K562 (cell line): ENCODE measurements at regions not wholly inside any gene's neighbourhood (a gene's known extent, or its start where the extent isn't known, plus 50 kb on each side); places are given as distances from the start of the nearest gene placed in this dataset.

Source experiments
- ATAC-seq: fragments of 200-7000 bp; cut with Tn5 transposase; 3 replicates; pipeline ENCODE4 v1.9.1; 2020; ENCODE audit warnings: moderate library complexity
- BruUV-seq: library from RNA; stranded (reverse); fragments of 400-500 nt; replicated peaks from 2 replicates; lab custom pipeline; 2021; lab: Mats Ljungman, UMichigan
- CTCF ChIA-PET: fragments of 300-600 bp; formaldehyde crosslinking; extraction: SDS; loops from one replicate; lab custom pipeline; 2021; ENCODE audit warnings: low intra/inter-chr PET ratio; lab: Yijun Ruan, JAX
- POLR2A ChIA-PET: fragments of 300-600, 350-650 bp; sonication (Branson Sonifier 250); formaldehyde crosslinking; extraction: SDS; loops from one replicate; lab custom pipeline; 2021; ENCODE audit warnings: antibody characterized with exemption, inconsistent platforms; lab: Yijun Ruan, JAX
- DNase-seq, 4 experiments: peaks; one replicate each; pipeline versions ENCODE4 v3.0.0 to v3.0.0-alpha.2; 2011 to 2018; ENCODE audit warnings: low spot score in 3 of 4, mixed read lengths in 3 of 4; ENCODE audit errors: extremely low read depth in 1 of 4
- FAIRE-seq: peaks from 2 replicates; lab custom pipeline; 2011; peaks lifted over from hg19 to GRCh38; lab: Jason Lieb, UNC
- H2AFZ ChIP-seq: 2 replicates; pipeline ENCODE4 v1.6.0; 2011; ENCODE audit warnings: low read depth, low read length, control low read depth, inconsistent platforms
- H3K27ac ChIP-seq: fragments of 200-600 bp; 3 replicates; pipeline ENCODE4 v1.8.0; 2011; ENCODE audit warnings: low read depth, mild to moderate bottlenecking, control low read depth, inconsistent platforms, low read length, moderate library complexity, mixed read lengths; ENCODE audit errors: extremely low read depth
- H3K27me3 ChIP-seq, 2 experiments: fragments of 300-600 bp in 1 of 2; 2 replicates in 1 of 2; 3 replicates in 1 of 2; pipeline versions ENCODE4 v1.6.0 to v1.8.0; 2011; ENCODE audit warnings: inconsistent platforms in 2 of 2, low read length in 2 of 2, mild to moderate bottlenecking in 1 of 2, mixed read lengths in 1 of 2, moderate library complexity in 1 of 2; ENCODE audit not compliant: control insufficient read depth in 2 of 2, insufficient read depth in 2 of 2
- H3K36me3 ChIP-seq: fragments of 300-600 bp; 3 replicates; pipeline ENCODE4 v1.8.0; 2011; ENCODE audit warnings: mild to moderate bottlenecking, low read length, inconsistent platforms; ENCODE audit not compliant: control insufficient read depth, insufficient read depth
- H3K4me1 ChIP-seq, 2 experiments: fragments of 200-600 bp in 1 of 2; replicated peaks in 1 of 2; 2 replicates in 1 of 2; 3 replicates in 1 of 2; pipeline versions ENCODE4 v1.5.1 to v1.8.0; 2011; ENCODE audit warnings: inconsistent platforms in 2 of 2, low read length in 2 of 2, mild to moderate bottlenecking in 1 of 2, mixed read lengths in 1 of 2, moderate library complexity in 1 of 2; ENCODE audit not compliant: control insufficient read depth in 2 of 2, insufficient read depth in 2 of 2
- H3K4me2 ChIP-seq: 2 replicates; pipeline ENCODE4 v1.6.1; 2011; ENCODE audit warnings: low read length, control low read depth, inconsistent platforms, mixed read lengths; ENCODE audit not compliant: insufficient read depth
- H3K4me3 ChIP-seq: fragments of 200-600 bp; sonication (generic), shearing (Covaris generic); 2 replicates; pipeline ENCODE4 v1.5.1; 2016; ENCODE audit warnings: control low read depth, inconsistent platforms
- H3K79me2 ChIP-seq: fragments of 200-600 bp; 3 replicates; pipeline ENCODE4 v1.8.0; 2011; ENCODE audit warnings: low read length, inconsistent platforms; ENCODE audit not compliant: control insufficient read depth, insufficient read depth
- H3K9ac ChIP-seq, 2 experiments: 2 replicates each; pipeline versions ENCODE4 v1.6.0 to v1.6.1; 2011; ENCODE audit warnings: low read depth in 2 of 2, low read length in 2 of 2, control low read depth in 1 of 2, inconsistent platforms in 1 of 2, mild to moderate bottlenecking in 1 of 2, mixed read lengths in 1 of 2; ENCODE audit not compliant: insufficient read depth in 1 of 2
- H3K9me1 ChIP-seq: one replicate; pipeline ENCODE4 v1.6.0; 2011; ENCODE audit warnings: inconsistent platforms, mild to moderate bottlenecking, low read length, moderate library complexity; ENCODE audit not compliant: control insufficient read depth, insufficient read depth
- H3K9me3 ChIP-seq: replicated peaks from 2 replicates; pipeline ENCODE4 v1.5.1; 2011; ENCODE audit warnings: low read depth, low read length, inconsistent platforms; ENCODE audit not compliant: control insufficient read depth, insufficient read depth
- H4K20me1 ChIP-seq: replicated peaks from 2 replicates; pipeline ENCODE4 v1.6.1; 2011; ENCODE audit warnings: low read length, inconsistent platforms, mixed read lengths; ENCODE audit not compliant: control insufficient read depth, insufficient read depth
- CBX1 ChIP-seq: sonication (generic); IDR thresholded peaks from 2 replicates; pipeline ENCODE4 v1.6.1; 2016; ENCODE audit warnings: antibody characterized with exemption, low read depth, mild to moderate bottlenecking
- CREBBP ChIP-seq: IDR thresholded peaks from one replicate; pipeline ENCODE4 v1.6.1; 2012; ENCODE audit warnings: low read depth, mild to moderate bottlenecking, control low read depth, inconsistent platforms, low read length
- CXXC5 ChIP-seq: fragments of 250-450 bp; sonication (Bioruptor Pico); IDR thresholded peaks from 2 replicates; pipeline ENCODE4 v1.8.0; 2022; ENCODE audit warnings: inconsistent platforms, mild to moderate bottlenecking, moderate library complexity
- DACH1 ChIP-seq: fragments of 450-650 bp; IDR thresholded peaks from 2 replicates; pipeline ENCODE4 v1.6.1; 2018; ENCODE audit not compliant: partially characterized antibody
- ERF ChIP-seq: fragments of 450-650 bp; formaldehyde crosslinking; IDR thresholded peaks from 2 replicates; pipeline ENCODE4 v1.4.0; 2020; ENCODE audit warnings: mild to moderate bottlenecking, mixed read lengths
- FUS ChIP-seq: fragments of 200-400 bp; formaldehyde crosslinking; optimal IDR thresholded peaks from 2 replicates; pipeline ENCODE3; 2017; ENCODE audit warnings: low read depth, low read length
- HINFP ChIP-seq: fragments of 450-650 bp; conservative IDR thresholded peaks from 2 replicates; pipeline ENCODE4 v1.6.1; 2016; ENCODE audit warnings: missing genetic modification characterization, low read depth, mild to moderate bottlenecking, control low read depth, missing compliant biosample characterization
- HMG20A ChIP-seq: fragments of 450-650 bp; formaldehyde crosslinking; conservative IDR thresholded peaks from 2 replicates; pipeline ENCODE4 v1.4.0; 2020; ENCODE audit warnings: mild to moderate bottlenecking, mixed read lengths
- MLLT1 ChIP-seq, 2 experiments: fragments of 450-650 bp; IDR thresholded peaks; 2 replicates each; pipeline ENCODE4 v1.6.1; 2016
- PCBP1 ChIP-seq: fragments of 200-400 bp; formaldehyde crosslinking; IDR thresholded peaks from 2 replicates; pipeline ENCODE4 v1.6.1; 2018; ENCODE audit warnings: mild to moderate bottlenecking, low read depth, low read length; ENCODE audit not compliant: poor library complexity, severe bottlenecking
- POLR2G ChIP-seq: fragments of 200-400 bp; formaldehyde crosslinking; IDR thresholded peaks from 2 replicates; pipeline ENCODE4 v1.6.1; 2017; ENCODE audit warnings: low read depth, mild to moderate bottlenecking, antibody characterized with exemption, low read length, moderate library complexity
- PRMT5 ChIP-seq: sonication (generic); formaldehyde crosslinking; IDR thresholded peaks from 2 replicates; pipeline ENCODE4 v1.5.0; 2020; ENCODE audit warnings: missing genetic modification reagents
- RAD51 ChIP-seq: fragments of 450-650 bp; IDR thresholded peaks from 2 replicates; pipeline ENCODE4 v1.7.1; 2016; ENCODE audit warnings: low read depth, mild to moderate bottlenecking, borderline replicate concordance
- RBM39 ChIP-seq: fragments of 200-400 bp; formaldehyde crosslinking; optimal IDR thresholded peaks from 2 replicates; pipeline ENCODE3; 2018; ENCODE audit warnings: low read depth, low read length
- SNIP1 ChIP-seq: fragments of 450-650 bp; IDR thresholded peaks from 2 replicates; pipeline ENCODE4 v1.7.1; 2017; ENCODE audit warnings: low read depth, mild to moderate bottlenecking
- STAT5B ChIP-seq: fragments of 250-450 bp; sonication (Bioruptor Pico); IDR thresholded peaks from 2 replicates; pipeline ENCODE4 v1.8.0; 2021; ENCODE audit warnings: mild to moderate bottlenecking, inconsistent platforms
- ZNF253 ChIP-seq: fragments of 250-450 bp; sonication (Bioruptor Pico); conservative IDR thresholded peaks from 2 replicates; pipeline ENCODE4 v1.6.1; 2021; ENCODE audit warnings: mild to moderate bottlenecking
- ZNF780A ChIP-seq: fragments of 250-450 bp; sonication (Bioruptor Pico); IDR thresholded peaks from 2 replicates; pipeline ENCODE4 v1.5.0; 2021; ENCODE audit warnings: mild to moderate bottlenecking
- ZSCAN32 ChIP-seq: fragments of 450-650 bp; formaldehyde crosslinking; IDR thresholded peaks from 2 replicates; pipeline ENCODE4 v1.4.0; 2020; ENCODE audit warnings: mild to moderate bottlenecking, moderate library complexity
- WGBS: fragments of 100-300 bp; shearing (Covaris generic); methylation state at CpG from one replicate; pipeline ENCODE4 v1.1.6; 2016; ENCODE audit warnings: low coverage, mixed read lengths; ENCODE audit not compliant: insufficient coverage; ENCODE audit errors: missing lambda C conversion rate; 5-methylcytosine and 5-hydroxymethylcytosine counted together
- in situ Hi-C: fragments of 300-500 bp; cut with MboI; formaldehyde crosslinking; loops from 4 replicates; pipeline ENCODE4 v1.15.0; 2018; ENCODE audit warnings: inconsistent platforms, mixed read lengths
- intact Hi-C: fragments of 100-400 bp; cut with micrococcal nuclease; formaldehyde crosslinking; loops from 2 replicates; pipeline ENCODE4 v1.14.2; 2022

- Histone ChIP-seq H3K79me2 (no peaks in the 10 kb centered on the region), H3K4me2 (no peak overlapping the region), H3K27ac (no peak overlapping the region), H3K4me3 (no peak overlapping the region), H3K9me1 (no peaks in the 10 kb centered on the region), H2AFZ (no peak overlapping the region), H3K9ac (no peak overlapping the region), H3K9me3 (no peaks in the 10 kb centered on the region; the same call in 1 of the 2 replicates), H4K20me1 (no peaks in the 10 kb centered on the region), H3K36me3 (no peaks in the 10 kb centered on the region), H3K4me1 (no peaks in the 10 kb centered on the region), H3K27me3 (no peaks in the 10 kb centered on the region)
- no peak for TF ChIP-seq ZSCAN32 (CRISPR knock-in tag)
- TF ChIP-seq CBX1, result no peak
- no peak for TF ChIP-seq HMG20A (CRISPR knock-in tag)
- no peak for TF ChIP-seq POLR2G
- TF ChIP-seq MLLT1 (IDR thresholded peaks at IDR 0.05), result no peak
- no peak for TF ChIP-seq RAD51
- TF ChIP-seq CREBBP, result no peak
- TF ChIP-seq PCBP1, result no peak
- TF ChIP-seq CXXC5, result no peak
- TF ChIP-seq DACH1, result no peak
- no peak for TF ChIP-seq ZNF780A
- no peak for TF ChIP-seq STAT5B (CRISPR knock-in tag)
- no peak for TF ChIP-seq SNIP1
- TF ChIP-seq ERF (CRISPR knock-in tag), result no peak
- no peak for TF ChIP-seq HINFP
- no peak for TF ChIP-seq PRMT5 (CRISPR knock-in tag)
- no peak for TF ChIP-seq ZNF253 (CRISPR knock-in tag)
- no peak for TF ChIP-seq RBM39
- TF ChIP-seq FUS, result no peak
- DNase-seq (no peak), ATAC-seq (no peak), FAIRE-seq (no peak)
- no TSS peak for BruUV-seq
- ChIA-PET CTCF (no interaction called here), POLR2A (no interaction called here)
- intact Hi-C loops, result no loop called here
- in situ Hi-C loops, result no loop called here
- 0% methylated on average over 6 of the region's 6 CpGs for WGBS
These were observed 90.4 kb upstream of the CDH11 start for GRCh38 chr16:65212240-65212639.
